ENCODE measurements at regions not wholly inside any gene's neighbourhood (a gene's known extent, or its start where the extent isn't known, plus 50 kb on each side); places are given as distances from the start of the nearest gene placed in this dataset.

- DNase-seq (ENCODE audit: low read depth) = no peak
Observed at GRCh38 chr16:73697336-73697735, 599.3 kb upstream of the PSMD7 start.

GRCh38 chr16:73692861-73693260 lies 603.8 kb upstream of the PSMD7 start:
- H3K4me3 ChIP-seq (ENCODE audit: low read depth, low read length) = no peak overlapping the region
- TF ChIP-seq CTCF (IDR thresholded peaks at IDR 0.05; ENCODE audit: control insufficient read depth, extremely low read depth, insufficient read depth) = no peak
- peak; percentile 50 for DNase-seq (ENCODE audit: low read depth)

More at GRCh38 chr16:73697336-73697735, 599.3 kb upstream of the PSMD7 start:
- H3K4me3 ChIP-seq (ENCODE audit: low read depth, low read length) = no peak overlapping the region
- TF ChIP-seq CTCF (IDR thresholded peaks at IDR 0.05; ENCODE audit: control insufficient read depth, extremely low read depth, insufficient read depth) = no peak

- DNase-seq (ENCODE audit: low read depth) = no peak
- no peak overlapping the region for H3K4me3 ChIP-seq (ENCODE audit: low read depth, low read length)
- TF ChIP-seq CTCF (IDR thresholded peaks at IDR 0.05; ENCODE audit: control insufficient read depth, extremely low read depth, insufficient read depth) = no peak
Observed at GRCh38 chr16:73683804-73684203, 612.8 kb upstream of the PSMD7 start.

GRCh38 chr16:73672135-73672534 lies 624.2 kb upstream of the ZFHX3 start:
- DNase-seq (ENCODE audit: low read depth) = no peak
- TF ChIP-seq CTCF (IDR thresholded peaks at IDR 0.05; ENCODE audit: control insufficient read depth, extremely low read depth, insufficient read depth) = no peak
- H3K4me3 ChIP-seq (ENCODE audit: low read depth, low read length) = no peak overlapping the region

GRCh38 chr16:73670836-73671820 lies 623.2 kb upstream of the ZFHX3 start:
- no peak for DNase-seq (ENCODE audit: low read depth)
- TF ChIP-seq CTCF (IDR thresholded peaks at IDR 0.05; ENCODE audit: control insufficient read depth, extremely low read depth, insufficient read depth) = no peak
- no peak overlapping the region for H3K4me3 ChIP-seq (ENCODE audit: low read depth, low read length)

- TF ChIP-seq CTCF (IDR thresholded peaks at IDR 0.05; ENCODE audit: control insufficient read depth, extremely low read depth, insufficient read depth) = no peak
Observed at GRCh38 chr16:73669535-73670274, 621.8 kb upstream of the ZFHX3 start.

More at GRCh38 chr16:73669535-73670274, 621.8 kb upstream of the ZFHX3 start:
- DNase-seq (ENCODE audit: low read depth) = no peak
- H3K4me3 ChIP-seq (ENCODE audit: low read depth, low read length) = no peak overlapping the region
